Right lobe of liver (tissue), 4 donors: ENCODE measurements at regions not wholly inside any gene's neighbourhood (a gene's known extent, or its start where the extent isn't known, plus 50 kb on each side); places are given as distances from the start of the nearest gene placed in this dataset.

Experiments
- CTCF ChIP-seq, 4 donors: fragments of 200-600 bp in 3 of 4; fragments of 450-650 bp in 1 of 4; IDR thresholded peaks; one replicate each; pipeline versions ENCODE4 v1.5.1 to v1.8.0; 2016 to 2022; ENCODE audit warnings: antibody characterized with exemption in 4 of 4, mild to moderate bottlenecking in 2 of 4
- POLR2A ChIP-seq: fragments of 450-650 bp; IDR thresholded peaks from one replicate; pipeline ENCODE4 v1.6.1; 2017; ENCODE audit warnings: antibody characterized with exemption, mild to moderate bottlenecking
- donor health status: DM: no; HTN: no; CAD: no.
- donor health status: DM: no; HTN: no; CAD: no.
- donor health status: DM: no; HTN: yes; CAD: no.

GRCh38 chr14:58846682-58847465 is 209.1 kb downstream of the DACT1 start:
- no peak for TF ChIP-seq CTCF (IDR thresholded peaks at IDR 0.05)
- TF ChIP-seq POLR2A: no peak
